MM.1S (cell line): ENCODE measurements at regions not wholly inside any gene's neighbourhood (a gene's known extent, or its start where the extent isn't known, plus 50 kb on each side); places are given as distances from the start of the nearest gene placed in this dataset.

ENCODE experiments used
- DNase-seq: peaks from one replicate; pipeline ENCODE4 v3.0.0-alpha.2; 2015
- H2AFZ ChIP-seq: fragments of 300-600 bp; sonication (generic); 2 replicates; pipeline ENCODE4 v1.6.0; 2016; ENCODE audit warnings: antibody characterized with exemption, low read length
- H3F3A ChIP-seq: fragments of 300-600 bp; sonication (generic); 2 replicates; pipeline ENCODE4 v1.6.1; 2016; ENCODE audit warnings: mild to moderate bottlenecking, antibody characterized with exemption, low read length, moderate library complexity, mixed read lengths; ENCODE audit not compliant: insufficient read depth
- H3K27ac ChIP-seq: fragments of 300-600 bp; sonication (generic); 2 replicates; pipeline ENCODE4 v1.5.1; 2016; ENCODE audit warnings: mild to moderate bottlenecking, low read length
- H3K27me3 ChIP-seq: fragments of 300-600 bp; sonication (generic); replicated peaks from 2 replicates; pipeline ENCODE4 v1.6.0; 2016; ENCODE audit warnings: low read length; ENCODE audit not compliant: insufficient read depth
- H3K36me3 ChIP-seq: fragments of 300-600 bp; sonication (generic); replicated peaks from 2 replicates; pipeline ENCODE4 v1.6.1; 2016; ENCODE audit warnings: mild to moderate bottlenecking, low read length, mixed read lengths; ENCODE audit not compliant: insufficient read depth
- H3K4me1 ChIP-seq: fragments of 300-600 bp; sonication (generic); 2 replicates; pipeline ENCODE4 v1.6.1; 2016; ENCODE audit warnings: low read length, mixed read lengths
- H3K4me2 ChIP-seq: fragments of 300-600 bp; sonication (generic); 2 replicates; pipeline ENCODE4 v1.6.0; 2016; ENCODE audit warnings: low read depth, low read length
- H3K4me3 ChIP-seq: fragments of 300-600 bp; sonication (generic); 2 replicates; pipeline ENCODE4 v1.5.1; 2016; ENCODE audit warnings: low read length, mixed read lengths
- H3K79me2 ChIP-seq: fragments of 300-600 bp; sonication (generic); 2 replicates; pipeline ENCODE4 v1.6.1; 2016; ENCODE audit warnings: mixed run types, low read length, mixed read lengths
- H3K9ac ChIP-seq: fragments of 300-600 bp; sonication (generic); 2 replicates; pipeline ENCODE4 v1.6.1; 2016; ENCODE audit warnings: low read length, mixed read lengths
- H3K9me2 ChIP-seq: fragments of 300-600 bp; sonication (generic); replicated peaks from 2 replicates; pipeline ENCODE4 v1.6.1; 2016; ENCODE audit warnings: mild to moderate bottlenecking, low read length, mixed read lengths; ENCODE audit not compliant: insufficient read depth
- H3K9me3 ChIP-seq: fragments of 300-600 bp; sonication (generic); replicated peaks from 2 replicates; pipeline ENCODE4 v1.6.1; 2016; ENCODE audit warnings: mild to moderate bottlenecking, low read length, mixed read lengths; ENCODE audit not compliant: insufficient read depth
- H4K20me1 ChIP-seq: fragments of 300-600 bp; sonication (generic); 2 replicates; pipeline ENCODE4 v1.6.1; 2016; ENCODE audit warnings: mild to moderate bottlenecking, low read length, moderate library complexity, mixed read lengths; ENCODE audit not compliant: insufficient read depth
- EZH2 ChIP-seq: fragments of 300-600 bp; sonication (generic); optimal IDR thresholded peaks from 2 replicates; pipeline ENCODE3; 2017; ENCODE audit warnings: low read depth, mild to moderate bottlenecking, antibody characterized with exemption, low read length, mixed read lengths
- EZH2phosphoT487 ChIP-seq: fragments of 300-600 bp; sonication (generic); IDR thresholded peaks from 2 replicates; pipeline ENCODE4 v1.6.1; 2018; ENCODE audit warnings: antibody characterized with exemption, low read length
- TF ChIP-seq, protein P1 (sequence below): fragments of 300-600 bp; sonication (generic); IDR thresholded peaks from 2 replicates; pipeline ENCODE4 v1.5.1; 2016; ENCODE audit warnings: antibody characterized with exemption, low read length, mixed read lengths

GRCh38 chr7:125530553-125530952 lies 600.9 kb upstream of the POT1 start:
- Histone ChIP-seq H3K9me3 (no peaks in the 10 kb centered on the region), H3K9me2 (no peaks in the 10 kb centered on the region), H3K4me2 (no peak overlapping the region), H3K4me1 (no peaks in the 10 kb centered on the region), H4K20me1 (no peaks in the 10 kb centered on the region), H3K79me2 (no peaks in the 10 kb centered on the region), H3K9ac (no peak overlapping the region), H3K4me3 (no peak overlapping the region), H2AFZ (no peak overlapping the region), H3K36me3 (no peaks in the 10 kb centered on the region), H3K27ac (no peak overlapping the region), H3K27me3 (no peaks in the 10 kb centered on the region), H3F3A (no peaks in the 10 kb centered on the region)
- DNase-seq: no peak
- TF ChIP-seq, protein P1, sequence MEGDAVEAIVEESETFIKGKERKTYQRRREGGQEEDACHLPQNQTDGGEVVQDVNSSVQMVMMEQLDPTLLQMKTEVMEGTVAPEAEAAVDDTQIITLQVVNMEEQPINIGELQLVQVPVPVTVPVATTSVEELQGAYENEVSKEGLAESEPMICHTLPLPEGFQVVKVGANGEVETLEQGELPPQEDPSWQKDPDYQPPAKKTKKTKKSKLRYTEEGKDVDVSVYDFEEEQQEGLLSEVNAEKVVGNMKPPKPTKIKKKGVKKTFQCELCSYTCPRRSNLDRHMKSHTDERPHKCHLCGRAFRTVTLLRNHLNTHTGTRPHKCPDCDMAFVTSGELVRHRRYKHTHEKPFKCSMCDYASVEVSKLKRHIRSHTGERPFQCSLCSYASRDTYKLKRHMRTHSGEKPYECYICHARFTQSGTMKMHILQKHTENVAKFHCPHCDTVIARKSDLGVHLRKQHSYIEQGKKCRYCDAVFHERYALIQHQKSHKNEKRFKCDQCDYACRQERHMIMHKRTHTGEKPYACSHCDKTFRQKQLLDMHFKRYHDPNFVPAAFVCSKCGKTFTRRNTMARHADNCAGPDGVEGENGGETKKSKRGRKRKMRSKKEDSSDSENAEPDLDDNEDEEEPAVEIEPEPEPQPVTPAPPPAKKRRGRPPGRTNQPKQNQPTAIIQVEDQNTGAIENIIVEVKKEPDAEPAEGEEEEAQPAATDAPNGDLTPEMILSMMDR: no peak
- TF ChIP-seq EZH2phosphoT487: no peak
- TF ChIP-seq EZH2: no peak

GRCh38 chr7:125529249-125529648 lies 599.6 kb upstream of the POT1 start:
- Histone ChIP-seq H3F3A (no peaks in the 10 kb centered on the region), H3K36me3 (no peaks in the 10 kb centered on the region), H3K4me1 (no peaks in the 10 kb centered on the region), H3K9me3 (no peaks in the 10 kb centered on the region), H2AFZ (no peak overlapping the region), H3K27ac (no peak overlapping the region), H3K9me2 (no peaks in the 10 kb centered on the region; the same call in 1 of the 2 replicates), H3K9ac (no peak overlapping the region), H3K4me3 (no peak overlapping the region), H3K79me2 (no peaks in the 10 kb centered on the region), H3K4me2 (no peak overlapping the region), H4K20me1 (no peaks in the 10 kb centered on the region), H3K27me3 (no peaks in the 10 kb centered on the region)
- DNase-seq: no peak
- TF ChIP-seq EZH2phosphoT487 (no peak), EZH2 (no peak)
- TF ChIP-seq, protein P1: no peak

GRCh38 chr7:125526958-125527357 lies 597.3 kb upstream of the POT1 start:
- TF ChIP-seq EZH2 (no peak), EZH2phosphoT487 (no peak)
- TF ChIP-seq, protein P1: no peak
- Histone ChIP-seq H3K79me2 (no peaks in the 10 kb centered on the region), H3K9ac (no peak overlapping the region), H3K9me3 (no peaks in the 10 kb centered on the region), H3K4me3 (no peak overlapping the region), H4K20me1 (no peaks in the 10 kb centered on the region), H3K4me1 (no peaks in the 10 kb centered on the region), H3K4me2 (no peak overlapping the region), H3F3A (no peaks in the 10 kb centered on the region), H3K27ac (no peak overlapping the region), H3K27me3 (no peaks in the 10 kb centered on the region), H3K9me2 (no peaks in the 10 kb centered on the region; the same call in 1 of the 2 replicates), H2AFZ (no peak overlapping the region), H3K36me3 (no peaks in the 10 kb centered on the region)
- peak; percentile 20 for DNase-seq

DNA sequence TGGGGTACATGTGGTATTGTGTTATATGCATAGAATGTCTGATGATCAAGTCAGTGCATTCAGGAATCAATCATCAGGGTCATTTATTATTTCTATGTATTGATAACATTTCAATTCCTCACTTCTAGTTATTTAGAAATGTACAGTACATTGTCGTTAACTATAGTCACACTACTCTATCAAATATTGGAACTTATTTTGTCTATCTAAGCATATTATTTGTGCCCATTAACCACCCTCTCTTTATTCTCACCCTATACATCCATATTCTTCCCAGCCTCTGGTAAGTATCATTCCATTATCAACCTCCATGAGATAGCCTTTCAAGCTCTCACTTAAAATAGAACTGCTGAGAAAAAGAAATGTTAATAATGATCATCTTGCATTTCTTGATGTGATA lies 596.5 kb upstream of the POT1 start:
- Histone ChIP-seq H3K4me2 (no peak overlapping the region), H3K9me2 (no peaks in the 10 kb centered on the region; the same call in 1 of the 2 replicates), H4K20me1 (no peaks in the 10 kb centered on the region), H3K9me3 (no peaks in the 10 kb centered on the region), H3K36me3 (no peaks in the 10 kb centered on the region), H3K4me1 (no peaks in the 10 kb centered on the region), H3K9ac (no peak overlapping the region), H3F3A (no peaks in the 10 kb centered on the region), H2AFZ (no peak overlapping the region), H3K27me3 (no peaks in the 10 kb centered on the region), H3K4me3 (no peak overlapping the region), H3K27ac (no peak overlapping the region), H3K79me2 (no peaks in the 10 kb centered on the region)
- TF ChIP-seq, protein P1: no peak
- TF ChIP-seq EZH2phosphoT487 (no peak), EZH2 (no peak)
- no peak for DNase-seq
